D341Med (cell line): ENCODE measurements at regions not wholly inside any gene's neighbourhood (a gene's known extent, or its start where the extent isn't known, plus 50 kb on each side); places are given as distances from the start of the nearest gene placed in this dataset.

Experiments
- DNase-seq: peaks from one replicate; pipeline ENCODE4 v3.0.0; 2012; ENCODE audit warnings: low spot score

- DNase-seq: no peak
Measured at GRCh38 chr15:31151301-31152233, 50.0 kb upstream of the TRPM1 start.

GRCh38 chr15:31153531-31153930, 52.0 kb upstream of the TRPM1 start:
- DNase-seq: no peak

- no peak for DNase-seq
Measured at GRCh38 chr15:31155151-31155550, 53.6 kb upstream of the TRPM1 start.

- no peak for DNase-seq
Measured at GRCh38 chr15:31156226-31156625, 54.7 kb upstream of the TRPM1 start.

- DNase-seq: no peak
Measured at GRCh38 chr15:31156808-31157207, 55.3 kb upstream of the TRPM1 start.

GRCh38 chr15:31157644-31158069, 56.1 kb upstream of the TRPM1 start:
- no peak for DNase-seq

GRCh38 chr15:31158858-31159569, 57.5 kb upstream of the TRPM1 start:
- no peak for DNase-seq

- DNase-seq: no peak
Measured at GRCh38 chr15:31159837-31160236, 58.3 kb upstream of the TRPM1 start.

GRCh38 chr15:31160297-31160696, 58.8 kb upstream of the TRPM1 start:
- DNase-seq: no peak

GRCh38 chr15:31160740-31161495, 59.4 kb upstream of the TRPM1 start:
- peak; percentile 75 for DNase-seq

GRCh38 chr15:31161951-31162350, 60.4 kb upstream of the TRPM1 start:
- DNase-seq: peak; percentile 20

- peak; percentile 18 for DNase-seq
Measured at GRCh38 chr15:31162721-31163510, 61.4 kb upstream of the TRPM1 start.

GRCh38 chr15:31163769-31164572, 62.4 kb upstream of the TRPM1 start:
- peak; percentile 41 for DNase-seq

GRCh38 chr15:31164573-31164912, 63.0 kb upstream of the TRPM1 start:
- DNase-seq: no peak

GRCh38 chr15:31169558-31169957, 68.0 kb upstream of the TRPM1 start:
- DNase-seq: peak; percentile 18

- DNase-seq: peak; percentile 21
Measured at GRCh38 chr15:31171731-31172130, 70.2 kb upstream of the TRPM1 start.

GRCh38 chr15:31172606-31173005, 71.1 kb upstream of the TRPM1 start:
- peak; percentile 28 for DNase-seq

GRCh38 chr15:31173790-31174450, 72.4 kb upstream of the TRPM1 start:
- no peak for DNase-seq

GRCh38 chr15:31175484-31175883, 74.0 kb upstream of the TRPM1 start:
- DNase-seq: peak; percentile 23

- no peak for DNase-seq
Measured at GRCh38 chr15:31177951-31178350, 76.4 kb upstream of the TRPM1 start.
